ENCODE measurements at regions not wholly inside any gene's neighbourhood (a gene's known extent, or its start where the extent isn't known, plus 50 kb on each side); places are given as distances from the start of the nearest gene placed in this dataset.
"Not testable (repeated sequence)": the region's sequence is repeated elsewhere in the genome, so short reads cannot be mapped to it uniquely, and the experiment has no call there.

GRCh38 chrX:137118536-137118935, 84.7 kb upstream of the GPR101 start:
- no peak overlapping the region for H3K27ac ChIP-seq
- H3K9ac ChIP-seq: no peak overlapping the region
- no peak overlapping the region for H3K4me2 ChIP-seq (ENCODE audit: low read length)
- no peak overlapping the region for H3K4me3 ChIP-seq (ENCODE audit: low read depth, low read length)
- no peaks in the 10 kb centered on the region for H3K36me3 ChIP-seq (ENCODE audit: control insufficient read depth, insufficient read depth, low read length)
- no peaks in the 10 kb centered on the region for H3K9me3 ChIP-seq (ENCODE audit: control insufficient read depth, low read length)
- TF ChIP-seq CTCF (IDR thresholded peaks at IDR 0.05): no peak
- H2AFZ ChIP-seq: no peak overlapping the region
- no peaks in the 10 kb centered on the region for H3K4me1 ChIP-seq
- no peaks in the 10 kb centered on the region for H3K27me3 ChIP-seq (ENCODE audit: control insufficient read depth, insufficient read depth, low read length)
- no peaks in the 10 kb centered on the region for H3K79me2 ChIP-seq

- Histone ChIP-seq H3K4me3 (ENCODE audit: low read depth, low read length) (no peak overlapping the region), H3K9ac (no peak overlapping the region), H3K27me3 (ENCODE audit: control insufficient read depth, insufficient read depth, low read length) (no peaks in the 10 kb centered on the region), H3K9me3 (ENCODE audit: control insufficient read depth, low read length) (no peaks in the 10 kb centered on the region), H3K27ac (no peak overlapping the region), H2AFZ (no peak overlapping the region), H3K79me2 (no peaks in the 10 kb centered on the region), H3K36me3 (ENCODE audit: control insufficient read depth, insufficient read depth, low read length) (no peaks in the 10 kb centered on the region), H3K4me1 (no peaks in the 10 kb centered on the region), H3K4me2 (ENCODE audit: low read length) (no peak overlapping the region)
- TF ChIP-seq CTCF (IDR thresholded peaks at IDR 0.05): no peak
Measured at GRCh38 chrX:137118136-137118535, 84.3 kb upstream of the GPR101 start.

DNA sequence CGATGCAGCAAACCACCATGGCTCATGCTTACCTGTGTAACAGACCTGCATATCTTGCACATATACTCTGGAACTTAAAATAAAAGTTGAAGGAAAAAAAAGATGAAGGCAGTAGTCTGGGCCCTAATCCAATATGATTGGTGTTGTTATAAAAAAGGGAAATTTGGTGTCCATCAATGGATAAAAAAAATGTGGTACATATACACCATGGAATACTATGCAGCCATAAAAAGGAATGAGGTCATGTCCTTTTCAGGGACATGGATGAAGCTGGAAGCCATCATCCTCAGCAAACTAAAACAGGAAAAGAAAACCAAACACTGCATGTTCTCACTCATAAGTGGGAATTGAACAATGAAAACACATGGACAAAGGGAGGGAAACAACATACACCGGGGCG, 74.1 kb upstream of the GPR101 start:
- H3K4me1 ChIP-seq; H2AFZ ChIP-seq; H3K9me3 ChIP-seq (ENCODE audit: control insufficient read depth, low read length); H3K27me3 ChIP-seq (ENCODE audit: control insufficient read depth, insufficient read depth, low read length); H3K4me3 ChIP-seq (ENCODE audit: low read depth, low read length); H3K4me2 ChIP-seq (ENCODE audit: low read length); H3K36me3 ChIP-seq (ENCODE audit: control insufficient read depth, insufficient read depth, low read length); H3K27ac ChIP-seq; H3K9ac ChIP-seq; H3K79me2 ChIP-seq: not testable (repeated sequence)

DNA sequence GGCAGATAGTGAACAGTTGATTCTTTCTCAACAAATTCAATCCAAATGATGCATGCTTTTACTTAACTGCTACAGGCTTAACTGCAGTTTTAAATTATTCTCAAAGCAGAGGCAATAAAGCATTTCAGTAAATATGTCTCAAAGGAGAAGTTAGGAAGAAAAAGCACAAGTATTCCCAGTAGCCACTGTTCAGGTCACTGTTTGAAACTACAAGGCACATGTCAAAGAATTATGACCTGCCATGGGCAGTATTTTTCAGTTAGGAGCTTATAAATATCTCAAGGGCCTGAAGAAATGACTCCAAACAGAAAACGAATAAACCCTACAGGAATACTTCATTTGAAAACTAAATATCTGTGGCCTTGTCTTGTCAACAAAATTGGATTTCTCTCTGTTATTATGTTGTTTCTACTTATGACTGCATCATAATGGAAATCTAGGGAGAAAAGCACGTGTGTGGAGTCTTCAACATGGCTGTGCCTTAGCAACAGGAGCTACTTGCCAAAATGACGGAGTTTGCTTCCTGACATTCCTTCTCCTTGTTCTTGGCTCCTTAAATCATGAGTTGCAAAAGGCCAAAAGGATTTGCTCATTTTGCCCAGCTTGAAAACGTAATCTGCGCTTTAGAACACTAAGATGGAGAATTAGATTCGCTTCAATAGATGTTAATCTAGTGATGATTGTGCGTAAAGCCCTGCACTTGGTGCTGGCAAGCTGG, 67.6 kb upstream of the GPR101 start:
- Histone ChIP-seq H3K27me3 (ENCODE audit: control insufficient read depth, insufficient read depth, low read length) (no peaks in the 10 kb centered on the region), H2AFZ (no peak overlapping the region), H3K9ac (no peak overlapping the region), H3K4me1 (no peaks in the 10 kb centered on the region), H3K9me3 (ENCODE audit: control insufficient read depth, low read length) (no peaks in the 10 kb centered on the region), H3K4me2 (ENCODE audit: low read length) (no peak overlapping the region), H3K4me3 (ENCODE audit: low read depth, low read length) (no peak overlapping the region), H3K27ac (no peak overlapping the region), H3K79me2 (no peaks in the 10 kb centered on the region), H3K36me3 (ENCODE audit: control insufficient read depth, insufficient read depth, low read length) (no peaks in the 10 kb centered on the region)
- no peak for TF ChIP-seq CTCF (IDR thresholded peaks at IDR 0.05)
